HFFc6 (cell line): ENCODE measurements at regions not wholly inside any gene's neighbourhood (a gene's known extent, or its start where the extent isn't known, plus 50 kb on each side); places are given as distances from the start of the nearest gene placed in this dataset.
"Not testable (repeated sequence)": the region's sequence is repeated elsewhere in the genome, so short reads cannot be mapped to it uniquely, and the experiment has no call there.

Source experiments
- DNase-seq: peaks from one replicate; pipeline ENCODE4 v3.0.0-alpha.2; 2018
- H3K27ac Mint-ChIP-seq: 2 replicates; pipeline ENCODE4 v1.8.0; 2020; ENCODE audit warnings: mild to moderate bottlenecking, mixed read lengths
- H3K27me3 Mint-ChIP-seq: 2 replicates; pipeline ENCODE4 v1.8.0; 2021; ENCODE audit warnings: mild to moderate bottlenecking, moderate library complexity, mixed read lengths; ENCODE audit not compliant: insufficient read depth
- H3K36me3 Mint-ChIP-seq: 2 replicates; pipeline ENCODE4 v1.8.0; 2021; ENCODE audit warnings: low read depth, mixed read lengths
- H3K4me1 Mint-ChIP-seq: 2 replicates; pipeline ENCODE4 v1.8.0; 2020; ENCODE audit warnings: low read depth, mixed read lengths
- H3K4me3 Mint-ChIP-seq: 2 replicates; pipeline ENCODE4 v1.8.0; 2020; ENCODE audit warnings: mild to moderate bottlenecking, moderate library complexity, mixed read lengths
- H3K9me3 Mint-ChIP-seq: 2 replicates; pipeline ENCODE4 v1.8.0; 2020; ENCODE audit warnings: mild to moderate bottlenecking, mixed read lengths
- TF ChIP-seq, protein P1 (sequence below): fragments of 200-600 bp; sonication (generic); IDR thresholded peaks from 2 replicates; pipeline ENCODE4 v1.5.0; 2021; ENCODE audit warnings: antibody characterized with exemption, mild to moderate bottlenecking

DNA sequence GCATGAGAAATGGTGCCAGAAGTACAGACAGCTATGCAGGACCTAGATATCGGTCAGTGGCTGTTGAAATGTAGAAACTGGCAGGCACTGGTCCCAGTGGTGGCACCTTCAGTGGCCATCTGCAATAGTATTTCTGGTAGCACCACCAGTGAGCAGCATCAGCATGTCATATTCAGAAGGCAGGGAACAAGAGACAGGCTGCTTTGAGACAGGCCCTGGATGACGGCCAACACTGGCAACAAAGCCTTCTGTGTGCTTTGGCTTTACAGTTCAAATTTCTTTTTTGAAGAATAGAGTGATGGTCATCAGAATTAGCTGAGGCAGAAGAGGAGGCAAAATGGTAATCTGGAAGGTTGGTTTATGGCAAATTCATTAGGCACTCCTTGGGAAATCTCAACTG is 273.4 kb upstream of the SLC16A7 start:
- TF ChIP-seq, protein P1, sequence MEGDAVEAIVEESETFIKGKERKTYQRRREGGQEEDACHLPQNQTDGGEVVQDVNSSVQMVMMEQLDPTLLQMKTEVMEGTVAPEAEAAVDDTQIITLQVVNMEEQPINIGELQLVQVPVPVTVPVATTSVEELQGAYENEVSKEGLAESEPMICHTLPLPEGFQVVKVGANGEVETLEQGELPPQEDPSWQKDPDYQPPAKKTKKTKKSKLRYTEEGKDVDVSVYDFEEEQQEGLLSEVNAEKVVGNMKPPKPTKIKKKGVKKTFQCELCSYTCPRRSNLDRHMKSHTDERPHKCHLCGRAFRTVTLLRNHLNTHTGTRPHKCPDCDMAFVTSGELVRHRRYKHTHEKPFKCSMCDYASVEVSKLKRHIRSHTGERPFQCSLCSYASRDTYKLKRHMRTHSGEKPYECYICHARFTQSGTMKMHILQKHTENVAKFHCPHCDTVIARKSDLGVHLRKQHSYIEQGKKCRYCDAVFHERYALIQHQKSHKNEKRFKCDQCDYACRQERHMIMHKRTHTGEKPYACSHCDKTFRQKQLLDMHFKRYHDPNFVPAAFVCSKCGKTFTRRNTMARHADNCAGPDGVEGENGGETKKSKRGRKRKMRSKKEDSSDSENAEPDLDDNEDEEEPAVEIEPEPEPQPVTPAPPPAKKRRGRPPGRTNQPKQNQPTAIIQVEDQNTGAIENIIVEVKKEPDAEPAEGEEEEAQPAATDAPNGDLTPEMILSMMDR = no peak
- Mint-ChIP-seq H3K4me3 (no peak overlapping the region), H3K27ac (no peak overlapping the region), H3K27me3 (peaks cover 7% of the 10 kb centered on the region; the same call in 1 of the 2 replicates), H3K36me3 (no peaks in the 10 kb centered on the region), H3K9me3 (0 out of 2 replicates have a peak, but pooled peaks cover 4% of the 10 kb centered on the region), H3K4me1 (no peaks in the 10 kb centered on the region)
- DNase-seq = no peak

- H3K9me3 Mint-ChIP-seq = 0 out of 2 replicates have a peak, but pooled peaks cover 7% of the 10 kb centered on the region
- no peak overlapping the region for H3K27ac Mint-ChIP-seq
- no peaks in the 10 kb centered on the region for H3K4me1 Mint-ChIP-seq
- no peak overlapping the region for H3K4me3 Mint-ChIP-seq
- DNase-seq = no peak
- peaks cover 4% of the 10 kb centered on the region; the same call in 1 of the 2 replicates for H3K27me3 Mint-ChIP-seq
- TF ChIP-seq, protein P1 = no peak
- H3K36me3 Mint-ChIP-seq = no peaks in the 10 kb centered on the region
Measured at GRCh38 chr12:59321278-59321677, 274.6 kb upstream of the SLC16A7 start.

DNA sequence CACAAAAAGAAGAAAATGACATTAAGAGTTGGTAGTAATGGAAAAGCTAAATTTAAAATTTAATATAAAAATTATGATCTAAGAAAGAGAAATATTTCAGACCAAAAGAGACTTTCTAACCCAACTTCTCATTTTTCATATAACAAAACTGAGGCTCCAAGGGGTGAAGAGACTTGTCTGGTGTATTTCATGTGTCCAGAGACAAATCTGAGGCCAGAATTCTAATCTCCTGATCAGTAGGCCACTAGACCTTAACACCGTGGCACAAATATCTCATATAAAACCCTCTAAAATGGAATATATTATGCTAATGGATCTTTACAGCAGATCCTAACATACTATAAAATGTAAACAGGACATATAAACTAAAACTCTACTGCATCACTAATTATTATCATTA is 275.7 kb upstream of the SLC16A7 start:
- H3K4me1 Mint-ChIP-seq = no peaks in the 10 kb centered on the region
- peaks cover 3% of the 10 kb centered on the region; the same call in 1 of the 2 replicates for H3K27me3 Mint-ChIP-seq
- TF ChIP-seq, protein P1 = no peak
- H3K27ac Mint-ChIP-seq = no peak overlapping the region
- no peaks in the 10 kb centered on the region for H3K36me3 Mint-ChIP-seq
- no peak overlapping the region for H3K4me3 Mint-ChIP-seq
- no peak for DNase-seq
- 0 out of 2 replicates have a peak, but pooled peaks cover 7% of the 10 kb centered on the region for H3K9me3 Mint-ChIP-seq

GRCh38 chr12:59318940-59319339 is 276.9 kb upstream of the SLC16A7 start:
- DNase-seq = no peak
- Mint-ChIP-seq H3K36me3 (no peaks in the 10 kb centered on the region), H3K4me1 (no peaks in the 10 kb centered on the region), H3K4me3 (no peak overlapping the region), H3K27me3 (peaks cover 3% of the 10 kb centered on the region; the same call in 1 of the 2 replicates), H3K27ac (no peak overlapping the region), H3K9me3 (0 out of 2 replicates have a peak, but pooled peaks cover 7% of the 10 kb centered on the region)
- TF ChIP-seq, protein P1 = no peak

- Mint-ChIP-seq H3K9me3 (peaks cover 7% of the 10 kb centered on the region; the same call in 1 of the 2 replicates), H3K27ac (no peak overlapping the region), H3K4me3 (no peak overlapping the region), H3K4me1 (no peaks in the 10 kb centered on the region), H3K36me3 (no peaks in the 10 kb centered on the region), H3K27me3 (peaks cover 3% of the 10 kb centered on the region; the same call in 1 of the 2 replicates)
- TF ChIP-seq, protein P1 = no peak
- no peak for DNase-seq
Measured at GRCh38 chr12:59317598-59317997, 278.2 kb upstream of the SLC16A7 start.

- Mint-ChIP-seq H3K27me3 (peaks cover 3% of the 10 kb centered on the region; the same call in 1 of the 2 replicates), H3K27ac (no peak overlapping the region), H3K4me3 (no peak overlapping the region), H3K36me3 (no peaks in the 10 kb centered on the region), H3K9me3 (peaks cover 7% of the 10 kb centered on the region; the same call in 1 of the 2 replicates), H3K4me1 (no peaks in the 10 kb centered on the region)
- TF ChIP-seq, protein P1 = no peak
- DNase-seq = no peak
Measured at GRCh38 chr12:59316938-59317337, 278.9 kb upstream of the SLC16A7 start.

- H3K4me3 Mint-ChIP-seq, H3K27me3 Mint-ChIP-seq, H3K27ac Mint-ChIP-seq, H3K4me1 Mint-ChIP-seq, H3K36me3 Mint-ChIP-seq, DNase-seq: not testable (repeated sequence)
- H3K9me3 Mint-ChIP-seq = peaks cover 11% of the 10 kb centered on the region
Measured at GRCh38 chr12:59316354-59316753, 279.5 kb upstream of the SLC16A7 start.
